ENCODE measurements at regions not wholly inside any gene's neighbourhood (a gene's known extent, or its start where the extent isn't known, plus 50 kb on each side); places are given as distances from the start of the nearest gene placed in this dataset.

DNA sequence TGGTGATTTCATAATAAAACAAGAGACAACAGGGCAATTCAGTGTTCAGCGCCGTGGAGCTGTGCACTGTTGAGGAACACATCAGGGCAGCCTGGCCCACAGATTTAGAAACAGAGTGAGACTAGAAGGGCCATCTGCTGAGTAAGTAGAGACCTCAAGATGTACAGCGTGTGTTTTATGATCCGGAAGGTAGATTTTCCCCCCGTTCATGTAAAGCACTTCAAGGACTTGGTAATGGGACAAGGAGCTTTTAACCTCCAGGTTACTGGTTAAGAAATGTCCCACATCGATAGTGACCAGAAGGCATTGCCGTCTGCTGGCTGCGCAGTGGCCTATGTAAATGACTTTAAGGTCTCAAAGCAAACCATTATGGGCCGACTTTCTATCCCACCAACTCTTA, 1057.7 kb upstream of the EEF2KMT start:
- no peak for TF ChIP-seq POLR2A (IDR thresholded peaks at IDR 0.05)
- TF ChIP-seq, protein P1, sequence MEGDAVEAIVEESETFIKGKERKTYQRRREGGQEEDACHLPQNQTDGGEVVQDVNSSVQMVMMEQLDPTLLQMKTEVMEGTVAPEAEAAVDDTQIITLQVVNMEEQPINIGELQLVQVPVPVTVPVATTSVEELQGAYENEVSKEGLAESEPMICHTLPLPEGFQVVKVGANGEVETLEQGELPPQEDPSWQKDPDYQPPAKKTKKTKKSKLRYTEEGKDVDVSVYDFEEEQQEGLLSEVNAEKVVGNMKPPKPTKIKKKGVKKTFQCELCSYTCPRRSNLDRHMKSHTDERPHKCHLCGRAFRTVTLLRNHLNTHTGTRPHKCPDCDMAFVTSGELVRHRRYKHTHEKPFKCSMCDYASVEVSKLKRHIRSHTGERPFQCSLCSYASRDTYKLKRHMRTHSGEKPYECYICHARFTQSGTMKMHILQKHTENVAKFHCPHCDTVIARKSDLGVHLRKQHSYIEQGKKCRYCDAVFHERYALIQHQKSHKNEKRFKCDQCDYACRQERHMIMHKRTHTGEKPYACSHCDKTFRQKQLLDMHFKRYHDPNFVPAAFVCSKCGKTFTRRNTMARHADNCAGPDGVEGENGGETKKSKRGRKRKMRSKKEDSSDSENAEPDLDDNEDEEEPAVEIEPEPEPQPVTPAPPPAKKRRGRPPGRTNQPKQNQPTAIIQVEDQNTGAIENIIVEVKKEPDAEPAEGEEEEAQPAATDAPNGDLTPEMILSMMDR (IDR thresholded peaks at IDR 0.05 in 4 of 5, conservative IDR thresholded peaks at IDR 0.05 in 1 of 5): no peak
